ENCODE measurements at regions not wholly inside any gene's neighbourhood (a gene's known extent, or its start where the extent isn't known, plus 50 kb on each side); places are given as distances from the start of the nearest gene placed in this dataset.
A peak's percentile ranks its signal among the peaks of the same experiment; 100 is the strongest.

DNA sequence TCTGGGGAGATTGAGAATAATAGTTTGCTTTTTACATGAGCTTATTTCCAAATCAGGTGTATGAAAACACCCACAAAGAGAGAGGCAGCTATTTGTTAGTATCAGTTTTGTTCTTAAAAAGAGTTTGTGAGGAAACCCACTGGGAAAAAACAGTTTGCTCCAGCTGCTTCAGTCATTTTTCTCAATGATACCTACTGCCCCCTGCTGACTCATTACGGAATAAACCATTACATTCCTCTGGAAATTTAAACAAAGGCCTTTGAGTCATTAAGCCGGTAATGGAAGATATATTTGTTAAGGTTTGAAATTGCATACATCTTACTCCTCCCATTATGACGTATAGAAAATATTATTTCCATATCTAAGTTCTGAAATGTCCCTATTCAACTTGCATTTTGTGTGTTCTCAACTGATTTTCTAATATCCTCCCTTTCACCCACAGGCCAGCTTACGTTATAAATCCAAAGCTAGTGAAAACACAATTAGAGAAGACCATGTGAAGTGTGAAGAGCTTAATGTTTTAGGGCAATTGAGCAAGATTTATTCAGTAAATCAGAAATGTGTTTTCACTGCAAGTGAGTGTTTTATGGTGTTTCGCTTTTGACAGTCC is 761.6 kb downstream of the DSC3 start:
- TF ChIP-seq, protein P1, sequence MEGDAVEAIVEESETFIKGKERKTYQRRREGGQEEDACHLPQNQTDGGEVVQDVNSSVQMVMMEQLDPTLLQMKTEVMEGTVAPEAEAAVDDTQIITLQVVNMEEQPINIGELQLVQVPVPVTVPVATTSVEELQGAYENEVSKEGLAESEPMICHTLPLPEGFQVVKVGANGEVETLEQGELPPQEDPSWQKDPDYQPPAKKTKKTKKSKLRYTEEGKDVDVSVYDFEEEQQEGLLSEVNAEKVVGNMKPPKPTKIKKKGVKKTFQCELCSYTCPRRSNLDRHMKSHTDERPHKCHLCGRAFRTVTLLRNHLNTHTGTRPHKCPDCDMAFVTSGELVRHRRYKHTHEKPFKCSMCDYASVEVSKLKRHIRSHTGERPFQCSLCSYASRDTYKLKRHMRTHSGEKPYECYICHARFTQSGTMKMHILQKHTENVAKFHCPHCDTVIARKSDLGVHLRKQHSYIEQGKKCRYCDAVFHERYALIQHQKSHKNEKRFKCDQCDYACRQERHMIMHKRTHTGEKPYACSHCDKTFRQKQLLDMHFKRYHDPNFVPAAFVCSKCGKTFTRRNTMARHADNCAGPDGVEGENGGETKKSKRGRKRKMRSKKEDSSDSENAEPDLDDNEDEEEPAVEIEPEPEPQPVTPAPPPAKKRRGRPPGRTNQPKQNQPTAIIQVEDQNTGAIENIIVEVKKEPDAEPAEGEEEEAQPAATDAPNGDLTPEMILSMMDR (IDR thresholded peaks at IDR 0.05): peak; percentile 85
- TF ChIP-seq ZFX (IDR thresholded peaks at IDR 0.05; ENCODE audit: borderline replicate concordance): no peak
